Common myeloid progenitor, CD34-positive (primary cell): ENCODE measurements at regions not wholly inside any gene's neighbourhood (a gene's known extent, or its start where the extent isn't known, plus 50 kb on each side); places are given as distances from the start of the nearest gene placed in this dataset.
A peak's percentile ranks its signal among the peaks of the same experiment; 100 is the strongest.

Experiments used
- CTCF ChIA-PET: fragments of 350-600 bp; sonication (Branson Sonifier 250); formaldehyde crosslinking; loops from one replicate; lab custom pipeline; 2021; ENCODE audit warnings: antibody characterized with exemption; lab: Charles Lee
- POLR2A ChIA-PET: fragments of 350-600 bp; sonication (Branson Sonifier 250); formaldehyde crosslinking; loops from one replicate; lab custom pipeline; 2021; ENCODE audit warnings: antibody characterized with exemption; lab: Charles Lee
- DNase-seq, 3 donors: peaks; one replicate each; pipeline versions ENCODE4 v3.0.0 to v3.0.0-alpha.2; 2013
- H3K27ac ChIP-seq, 2 experiments: 1 replicate in 1 of 2; 2 replicates in 1 of 2; pipeline ENCODE4 v1.7.0; 2013; ENCODE audit warnings: inconsistent platforms in 2 of 2, low read length in 2 of 2, mild to moderate bottlenecking in 2 of 2, low read depth in 1 of 2, moderate library complexity in 1 of 2; ENCODE audit not compliant: severe bottlenecking in 2 of 2, insufficient read depth in 1 of 2, poor library complexity in 1 of 2
- H3K27me3 ChIP-seq, 5 experiments: replicated peaks in 2 of 5; 1 replicate in 3 of 5; 2 replicates in 2 of 5; pipeline versions ENCODE4 v1.6.1 to v1.7.0; 2013; ENCODE audit warnings: low read length in 4 of 5, mild to moderate bottlenecking in 2 of 5, moderate library complexity in 2 of 5, inconsistent platforms in 1 of 5; ENCODE audit not compliant: insufficient read depth in 5 of 5, control insufficient read depth in 4 of 5
- H3K36me3 ChIP-seq, 4 experiments: 1 replicate in 2 of 4; 2 replicates in 2 of 4; pipeline versions ENCODE4 v1.6.1 to v1.7.0; 2013; ENCODE audit warnings: low read length in 3 of 4, control low read depth in 1 of 4, mild to moderate bottlenecking in 1 of 4; ENCODE audit not compliant: control insufficient read depth in 4 of 4, insufficient read depth in 4 of 4
- H3K4me1 ChIP-seq, 4 experiments: 1 replicate in 3 of 4; 2 replicates in 1 of 4; pipeline versions ENCODE4 v1.6.1 to v1.7.1; 2013; ENCODE audit warnings: low read length in 3 of 4, mild to moderate bottlenecking in 3 of 4, control low read depth in 1 of 4, inconsistent platforms in 1 of 4, moderate library complexity in 1 of 4; ENCODE audit not compliant: control insufficient read depth in 4 of 4, insufficient read depth in 4 of 4; ENCODE audit errors: control extremely low read depth in 1 of 4
- H3K4me3 ChIP-seq, 7 experiments: 1 replicate in 4 of 7; 2 replicates in 3 of 7; pipeline versions ENCODE4 v1.5.1 to v1.7.0; 2013; ENCODE audit warnings: mild to moderate bottlenecking in 7 of 7, low read length in 6 of 7, moderate library complexity in 6 of 7, inconsistent platforms in 2 of 7, low read depth in 2 of 7, control low read depth in 1 of 7; ENCODE audit not compliant: insufficient read depth in 4 of 7, control insufficient read depth in 1 of 7; ENCODE audit errors: extremely low read depth in 1 of 7
- H3K9me3 ChIP-seq, 5 experiments: 1 replicate in 4 of 5; 2 replicates in 1 of 5; pipeline versions ENCODE4 v1.6.1 to v1.7.1; 2013; ENCODE audit warnings: low read length in 4 of 5, mild to moderate bottlenecking in 2 of 5, inconsistent platforms in 1 of 5, low read depth in 1 of 5, moderate library complexity in 1 of 5; ENCODE audit not compliant: control insufficient read depth in 4 of 5, insufficient read depth in 2 of 5; ENCODE audit errors: control extremely low read depth in 1 of 5
- WGBS: methylation state at CpG from one replicate; pipeline ENCODE4 v1.1.5; 2013; ENCODE audit not compliant: insufficient coverage; 5-methylcytosine and 5-hydroxymethylcytosine counted together

DNA sequence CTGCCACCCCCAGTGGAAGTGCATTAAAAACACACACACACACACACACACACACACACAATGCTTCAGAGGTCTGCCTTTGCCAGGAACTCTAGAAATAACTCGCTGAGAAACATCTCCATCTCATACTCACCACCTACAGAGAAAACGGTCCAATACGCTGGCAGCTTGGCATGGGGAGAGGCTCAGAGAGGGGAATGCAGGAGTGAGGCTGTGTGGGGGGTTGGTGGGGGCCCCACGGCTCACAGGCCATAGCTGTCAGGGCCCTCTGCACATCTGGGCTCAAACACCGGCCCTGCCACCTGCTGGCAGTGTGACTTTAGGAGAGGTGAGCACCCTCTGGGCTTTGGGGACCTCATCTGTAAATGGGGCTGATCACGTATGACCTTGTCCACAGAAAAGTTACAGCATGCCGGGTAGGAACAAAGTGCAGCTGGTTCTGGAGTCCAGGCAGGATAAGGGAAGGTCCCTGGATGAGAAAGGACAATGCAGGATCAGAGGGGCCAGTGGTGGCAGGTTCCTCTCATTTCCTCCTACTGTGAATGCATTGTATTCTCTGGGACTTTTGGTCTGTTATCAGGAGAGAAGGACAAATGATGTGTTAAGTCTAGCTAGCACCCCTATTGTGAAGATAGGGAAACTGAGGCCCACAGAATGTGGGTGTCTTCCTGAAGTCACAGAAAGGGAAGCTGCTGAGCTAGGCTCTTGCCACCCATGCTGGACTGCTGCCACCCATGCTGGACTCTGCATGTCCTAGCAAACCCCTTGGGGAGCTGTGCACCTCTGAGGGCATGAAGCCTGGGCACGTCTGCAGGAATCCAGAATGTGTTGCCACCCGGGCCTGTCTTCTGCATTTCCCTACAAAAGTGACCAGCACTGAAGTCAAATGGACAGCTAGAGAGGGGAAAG lies 404.6 kb downstream of the RPS24 start:
- Histone ChIP-seq H3K4me1 (peaks cover 0 to 11% (median 3%) of the 10 kb centered on the region in 4 experiments), H3K27ac (no peak overlapping the region), H3K4me3 (peak overlapping the region in 1 of 7 experiments; percentile 11), H3K27me3 (peaks cover 0 to 1% (median 0%) of the 10 kb centered on the region in 5 experiments), H3K9me3 (no peaks in the 10 kb centered on the region), H3K36me3 (no peaks in the 10 kb centered on the region)
- ChIA-PET CTCF (interaction anchor here (0.7 to 1.6 kb wide), 8 partner anchors 9 to 766 kb away, joined by 3 to 6 read pairs (median 3); no protein-coding TSS in a partner anchor), POLR2A (interaction anchor here (0.6 kb wide), 1 partner anchor 11 kb away, joined by 6 read pairs; no protein-coding TSS in a partner anchor)
- 65% methylated on average over 6 of the region's 9 CpGs for WGBS
- DNase-seq: peak; percentile 24 to 43 (median 30)

DNA sequence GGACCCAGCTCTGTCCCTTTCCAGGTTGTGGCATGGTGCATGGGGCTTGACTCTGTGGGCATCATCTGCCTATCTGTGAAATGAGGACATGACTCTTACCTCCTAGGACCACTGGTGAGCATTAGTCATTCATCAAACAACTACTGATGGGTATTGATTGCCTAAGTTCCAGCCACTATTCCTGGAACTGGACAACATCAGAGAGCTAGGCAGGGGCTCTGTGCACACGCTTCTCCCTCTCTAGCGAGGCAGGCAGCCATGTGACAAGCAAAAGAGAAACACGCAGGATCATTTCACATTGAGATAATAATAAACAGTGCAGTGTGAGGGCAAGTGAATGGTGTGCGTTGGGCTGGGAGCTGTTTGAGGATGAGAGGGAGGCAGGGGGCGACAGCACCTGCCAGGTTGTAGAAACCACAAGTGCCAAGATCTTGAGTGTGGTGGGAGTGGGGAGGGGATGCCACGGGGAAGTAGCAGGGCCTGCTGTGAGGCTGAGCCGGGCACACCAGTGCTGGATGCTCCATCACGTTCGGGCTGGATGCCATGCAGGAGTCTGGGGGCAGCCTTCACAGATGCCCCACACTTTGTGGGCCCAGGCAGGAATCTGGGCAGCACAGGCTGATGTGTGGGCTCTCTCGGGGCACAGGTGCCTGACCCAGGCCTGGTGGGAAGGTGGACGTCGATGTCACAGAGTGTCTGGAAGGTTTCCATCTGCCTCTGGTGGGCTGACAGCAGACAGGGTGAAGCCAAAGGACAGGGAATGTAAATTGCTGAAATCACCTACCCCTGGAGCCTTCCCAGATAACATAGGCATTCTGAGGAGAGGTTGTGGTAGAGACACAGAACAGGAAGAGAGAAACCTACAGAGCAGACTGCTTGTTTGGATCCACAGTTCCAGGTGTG lies 405.5 kb downstream of the RPS24 start:
- no peak overlapping the region for H3K27ac ChIP-seq
- no peak for DNase-seq
- ChIA-PET POLR2A (no interaction called here), CTCF (interaction anchor here (0.5 to 1.6 kb wide), 7 partner anchors 11 to 765 kb away, joined by 3 to 6 read pairs (median 3); no protein-coding TSS in a partner anchor)
- no peaks in the 10 kb centered on the region for H3K36me3 ChIP-seq
- H3K9me3 ChIP-seq: no peaks in the 10 kb centered on the region
- peaks cover 0 to 11% (median 3%) of the 10 kb centered on the region in 4 experiments for H3K4me1 ChIP-seq
- WGBS: 95% methylated on average over 8 of the region's 12 CpGs
- peaks cover 0 to 1% (median 0%) of the 10 kb centered on the region in 5 experiments for H3K27me3 ChIP-seq
- H3K4me3 ChIP-seq: no peak overlapping the region

DNA sequence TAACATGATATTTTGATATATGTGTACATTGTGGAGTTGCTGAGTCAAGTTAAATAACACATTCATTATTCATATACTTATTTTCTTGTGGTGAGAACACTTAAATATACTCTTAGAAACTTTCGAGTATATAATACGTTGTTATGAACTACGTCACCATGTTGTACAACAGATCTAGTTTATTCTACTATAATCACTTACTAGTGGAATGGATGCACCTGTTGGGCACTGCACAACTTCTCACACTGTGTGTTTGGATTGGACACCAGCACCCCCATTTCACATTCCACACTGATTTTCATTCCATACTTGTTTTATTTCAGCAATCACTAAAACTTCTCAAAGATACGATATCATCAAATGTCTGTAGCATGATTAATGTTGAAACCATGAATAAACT lies 407.3 kb downstream of the RPS24 start:
- H3K27me3 ChIP-seq: no peaks in the 10 kb centered on the region
- POLR2A ChIA-PET: interaction anchor here (1.0 kb wide), 1 partner anchor 9 kb away, joined by 3 read pairs; no protein-coding TSS in a partner anchor
- peaks cover 0 to 11% (median 3%) of the 10 kb centered on the region in 4 experiments for H3K4me1 ChIP-seq
- no peaks in the 10 kb centered on the region for H3K36me3 ChIP-seq
- H3K4me3 ChIP-seq: no peak overlapping the region
- no peak overlapping the region for H3K27ac ChIP-seq
- H3K9me3 ChIP-seq: no peaks in the 10 kb centered on the region
- 100% methylated on average over 1 of the region's 4 CpGs for WGBS
- CTCF ChIA-PET: interaction anchor here (0.9 kb wide), 1 partner anchor 9 kb away, joined by 4 read pairs; no protein-coding TSS in a partner anchor
- no peak for DNase-seq

DNA sequence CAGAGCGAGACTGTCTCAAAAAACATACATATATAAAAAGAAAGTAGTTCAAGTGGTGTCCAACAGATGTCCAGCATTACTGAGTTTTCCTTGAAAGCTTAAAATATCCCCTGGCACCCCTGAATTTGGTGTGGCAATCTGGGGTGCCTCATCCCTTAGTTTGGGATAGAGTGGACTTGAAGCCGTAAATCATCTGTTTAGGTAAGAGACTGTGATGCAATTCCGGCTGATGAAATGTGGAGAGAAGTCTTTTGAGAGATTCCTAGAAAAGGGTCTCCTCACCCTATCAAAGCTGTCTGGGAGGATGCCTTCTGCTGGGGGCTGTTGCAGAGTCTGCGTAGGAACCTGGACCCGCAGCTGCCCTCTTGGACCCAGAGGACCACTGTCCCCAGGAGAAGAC lies 408.0 kb downstream of the RPS24 start:
- Histone ChIP-seq H3K27me3 (no peaks in the 10 kb centered on the region), H3K36me3 (no peaks in the 10 kb centered on the region), H3K4me3 (no peak overlapping the region), H3K27ac (no peak overlapping the region), H3K9me3 (no peaks in the 10 kb centered on the region), H3K4me1 (peaks cover 0 to 11% (median 3%) of the 10 kb centered on the region in 4 experiments)
- ChIA-PET CTCF (no interaction called here), POLR2A (no interaction called here)
- DNase-seq: no peak
- 100% methylated on average over 3 of the region's 5 CpGs for WGBS

DNA sequence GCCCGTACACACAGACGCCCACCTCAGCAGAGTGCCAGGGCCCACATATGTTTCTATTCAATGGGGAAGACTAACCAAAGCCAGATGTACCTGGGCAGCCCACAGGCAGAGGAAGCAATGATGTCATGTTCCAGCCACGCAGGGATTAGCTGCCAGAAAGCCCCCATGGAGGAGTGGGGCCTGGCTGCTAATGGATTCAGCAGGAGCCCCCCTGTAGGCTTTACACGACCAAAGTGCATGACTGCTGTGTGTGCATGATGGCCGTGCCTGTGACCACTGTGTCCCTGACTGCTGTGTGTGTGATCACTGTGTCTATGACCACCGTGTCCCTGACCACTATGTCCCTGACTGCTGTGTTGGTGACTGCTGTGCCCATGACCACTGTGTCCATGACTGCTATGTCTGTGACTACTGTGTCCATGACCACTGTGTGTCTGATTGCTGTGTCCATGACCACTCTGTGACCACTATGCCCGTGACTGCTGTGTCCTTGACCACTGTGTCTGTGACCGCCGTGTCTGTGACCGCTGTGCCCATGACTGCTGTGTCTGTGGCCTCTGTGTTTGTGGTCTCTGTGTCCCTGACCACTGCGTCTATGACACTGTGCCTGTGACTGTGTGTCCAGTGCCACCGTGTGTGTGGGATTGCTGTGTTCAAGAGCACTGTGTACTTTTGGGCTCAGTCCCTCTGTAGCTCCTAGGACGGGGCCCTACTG lies 409.3 kb downstream of the RPS24 start:
- ChIA-PET CTCF (no interaction called here), POLR2A (no interaction called here)
- 92% methylated on average over 11 of the region's 13 CpGs for WGBS
- Histone ChIP-seq H3K4me1 (peaks cover 0 to 3% (median under 1%) of the 10 kb centered on the region in 4 experiments), H3K36me3 (no peaks in the 10 kb centered on the region), H3K27ac (no peak overlapping the region), H3K4me3 (no peak overlapping the region), H3K27me3 (no peaks in the 10 kb centered on the region), H3K9me3 (no peaks in the 10 kb centered on the region)
- DNase-seq: no peak

DNA sequence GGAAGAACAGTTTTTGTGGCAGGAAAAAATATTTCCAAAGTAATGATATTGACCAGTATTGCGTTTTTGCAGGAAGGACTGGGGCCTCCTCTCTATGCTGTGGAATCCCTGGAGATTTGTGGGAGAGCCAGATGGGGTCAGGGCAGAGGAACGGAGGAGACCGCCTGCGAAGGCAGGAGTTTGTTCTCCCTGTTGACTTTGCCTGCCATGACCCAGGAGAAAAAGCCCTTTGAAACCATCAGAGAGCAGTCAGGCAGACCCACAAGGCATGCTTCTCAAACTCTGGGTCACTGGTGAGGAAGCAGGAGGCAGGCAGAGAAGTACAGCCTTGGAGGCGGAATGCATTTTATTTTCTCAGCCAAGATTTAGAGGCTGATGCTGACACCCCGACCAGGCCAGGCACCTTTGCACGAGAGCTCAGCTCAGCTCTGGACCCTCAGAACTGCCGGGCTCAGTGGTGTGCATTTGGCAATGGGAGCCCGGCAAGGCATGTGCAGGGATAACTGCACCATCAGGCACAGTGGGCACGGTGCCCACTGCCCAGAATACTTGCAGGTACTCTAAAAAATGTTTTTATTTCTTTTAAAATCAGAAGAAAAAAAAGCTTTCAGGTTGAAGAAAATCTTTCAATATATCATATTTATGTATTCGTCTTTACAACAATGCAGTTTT lies 410.4 kb downstream of the RPS24 start:
- 99% methylated on average over 8 of the region's 11 CpGs for WGBS
- no peak overlapping the region for H3K4me3 ChIP-seq
- no peaks in the 10 kb centered on the region for H3K4me1 ChIP-seq
- POLR2A ChIA-PET: no interaction called here
- no peaks in the 10 kb centered on the region for H3K27me3 ChIP-seq
- no peaks in the 10 kb centered on the region for H3K9me3 ChIP-seq
- H3K27ac ChIP-seq: no peak overlapping the region
- H3K36me3 ChIP-seq: no peaks in the 10 kb centered on the region
- CTCF ChIA-PET: no interaction called here
- no peak for DNase-seq
